ENCODE measurements at regions not wholly inside any gene's neighbourhood (a gene's known extent, or its start where the extent isn't known, plus 50 kb on each side); places are given as distances from the start of the nearest gene placed in this dataset.

DNA sequence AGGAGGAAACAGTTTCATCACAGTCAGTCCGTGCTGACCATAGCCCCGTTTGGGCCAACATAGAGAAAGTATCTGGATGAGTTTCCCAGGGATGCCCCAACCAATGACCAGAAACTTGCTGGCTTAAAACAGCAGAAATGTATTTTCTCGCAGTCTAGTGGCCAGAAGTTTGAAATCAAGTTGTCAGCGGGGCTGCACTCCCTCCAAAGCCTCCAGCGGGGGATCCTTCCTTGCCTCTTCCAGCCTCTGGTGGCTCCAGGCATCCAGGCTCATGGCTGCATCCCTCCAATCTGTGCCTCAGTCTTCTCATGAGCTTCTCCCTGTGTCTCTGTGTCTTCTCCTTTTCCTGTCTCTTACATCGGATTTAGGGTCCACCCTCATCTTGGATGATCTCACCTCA is 89.6 kb upstream of the CTBP2 start:
- no peak for ATAC-seq (ENCODE audit: low read depth)
- no peak overlapping the region for H3K27ac ChIP-seq (ENCODE audit: low read length in 2 of 2)
- no peaks in the 10 kb centered on the region for H4K20me1 ChIP-seq (ENCODE audit: control insufficient read depth, insufficient read depth, low read length, poor library complexity, severe bottlenecking)
- H3K4me3 ChIP-seq (ENCODE audit: control extremely low read depth in 1 of 5, extremely low read depth in 1 of 5, insufficient read depth in 1 of 5, low read depth in 2 of 5, low read length in 4 of 5): no peak overlapping the region
- CTCF ChIA-PET: interaction anchor here (0.7 kb wide), 1 partner anchor 264 kb away, joined by 3 read pairs; no protein-coding TSS in a partner anchor
- intact Hi-C loops (cut with micrococcal nuclease): no loop called here
- POLR2A ChIA-PET: no interaction called here
- WGBS (ENCODE audit: insufficient coverage): 81% methylated on average over 6 of the region's 6 CpGs
- Mint-ChIP-seq H3K27me3 (peaks cover 5% of the 10 kb centered on the region), H3K27ac (no peak overlapping the region), H3K4me3 (no peak overlapping the region), H3K4me1 (no peaks in the 10 kb centered on the region), H3K9me3 (ENCODE audit: insufficient read depth) (peaks cover 11% of the 10 kb centered on the region)
- no peak overlapping the region for H3K4me2 ChIP-seq (replicated peaks; ENCODE audit: low read depth, low read length, poor library complexity, severe bottlenecking)
- H3K9me3 ChIP-seq (ENCODE audit: control extremely low read depth in 1 of 3, control insufficient read depth in 2 of 3, insufficient read depth in 1 of 3, low read length in 2 of 3): peaks cover 0 to 9% (median 0%) of the 10 kb centered on the region in 3 donors
- no peak overlapping the region for H2AFZ ChIP-seq (ENCODE audit: insufficient read depth, low read depth, low read length, poor library complexity, severe bottlenecking)
- no peaks in the 10 kb centered on the region for H3K36me3 ChIP-seq (replicated peaks in 1 of 2; ENCODE audit: control extremely low read depth in 1 of 2, control insufficient read depth in 1 of 2, extremely low read depth in 1 of 2, insufficient read depth in 2 of 2, low read length in 1 of 2)
- no peaks in the 10 kb centered on the region for H3K4me1 ChIP-seq (ENCODE audit: control insufficient read depth in 2 of 2, insufficient read depth in 2 of 2, low read length in 2 of 2)
- no peak for DNase-seq
- H3K9ac ChIP-seq (ENCODE audit: low read length): no peak overlapping the region
- TF ChIP-seq EZH2 (IDR thresholded peaks at IDR 0.05; ENCODE audit: borderline replicate concordance, insufficient read depth, low read depth, low read length, poor library complexity, severe bottlenecking): no peak
- TF ChIP-seq, protein P1, sequence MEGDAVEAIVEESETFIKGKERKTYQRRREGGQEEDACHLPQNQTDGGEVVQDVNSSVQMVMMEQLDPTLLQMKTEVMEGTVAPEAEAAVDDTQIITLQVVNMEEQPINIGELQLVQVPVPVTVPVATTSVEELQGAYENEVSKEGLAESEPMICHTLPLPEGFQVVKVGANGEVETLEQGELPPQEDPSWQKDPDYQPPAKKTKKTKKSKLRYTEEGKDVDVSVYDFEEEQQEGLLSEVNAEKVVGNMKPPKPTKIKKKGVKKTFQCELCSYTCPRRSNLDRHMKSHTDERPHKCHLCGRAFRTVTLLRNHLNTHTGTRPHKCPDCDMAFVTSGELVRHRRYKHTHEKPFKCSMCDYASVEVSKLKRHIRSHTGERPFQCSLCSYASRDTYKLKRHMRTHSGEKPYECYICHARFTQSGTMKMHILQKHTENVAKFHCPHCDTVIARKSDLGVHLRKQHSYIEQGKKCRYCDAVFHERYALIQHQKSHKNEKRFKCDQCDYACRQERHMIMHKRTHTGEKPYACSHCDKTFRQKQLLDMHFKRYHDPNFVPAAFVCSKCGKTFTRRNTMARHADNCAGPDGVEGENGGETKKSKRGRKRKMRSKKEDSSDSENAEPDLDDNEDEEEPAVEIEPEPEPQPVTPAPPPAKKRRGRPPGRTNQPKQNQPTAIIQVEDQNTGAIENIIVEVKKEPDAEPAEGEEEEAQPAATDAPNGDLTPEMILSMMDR (IDR thresholded peaks at IDR 0.05): no peak
- H3K27me3 ChIP-seq (replicated peaks in 1 of 4; ENCODE audit: control extremely low read depth in 1 of 4, control insufficient read depth in 3 of 4, insufficient read depth in 4 of 4, low read length in 3 of 4): no peaks in the 10 kb centered on the region
- no peaks in the 10 kb centered on the region for H3K79me2 ChIP-seq (ENCODE audit: control insufficient read depth, insufficient read depth, low read length)

DNA sequence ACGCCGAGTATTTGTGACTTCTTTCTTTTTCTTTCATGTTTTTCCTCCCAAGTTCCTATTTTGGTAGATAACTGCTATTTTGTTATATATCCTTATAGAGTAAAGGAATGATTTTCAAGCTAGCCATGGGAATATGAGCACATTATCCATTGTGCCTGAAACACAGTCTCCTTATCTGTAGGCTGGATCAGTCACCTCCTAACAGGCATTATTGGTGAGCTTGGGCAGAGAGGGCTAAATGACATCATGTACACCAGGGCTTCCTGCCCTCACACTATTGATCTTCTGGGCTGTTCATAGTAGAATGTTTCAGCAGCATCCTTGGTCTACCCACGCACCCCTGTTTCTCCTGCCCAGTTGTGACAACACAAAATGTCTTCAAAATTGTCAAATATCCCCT is 88.1 kb upstream of the CTBP2 start:
- ChIA-PET POLR2A (no interaction called here), CTCF (no interaction called here)
- WGBS (ENCODE audit: insufficient coverage): no CpG with 5 or more reads among the region's 3 CpGs
- TF ChIP-seq EZH2 (IDR thresholded peaks at IDR 0.05; ENCODE audit: borderline replicate concordance, insufficient read depth, low read depth, low read length, poor library complexity, severe bottlenecking): no peak
- TF ChIP-seq, protein P1 (IDR thresholded peaks at IDR 0.05): no peak
- H3K4me1 Mint-ChIP-seq: no peaks in the 10 kb centered on the region
- no peak overlapping the region for H3K4me3 Mint-ChIP-seq
- H3K27me3 Mint-ChIP-seq: no peaks in the 10 kb centered on the region
- no peak overlapping the region for H3K27ac Mint-ChIP-seq
- H3K27ac ChIP-seq (ENCODE audit: low read length in 2 of 2): no peak overlapping the region
- H3K79me2 ChIP-seq (ENCODE audit: control insufficient read depth, insufficient read depth, low read length): no peaks in the 10 kb centered on the region
- H3K36me3 ChIP-seq (replicated peaks in 1 of 2; ENCODE audit: control extremely low read depth in 1 of 2, control insufficient read depth in 1 of 2, extremely low read depth in 1 of 2, insufficient read depth in 2 of 2, low read length in 1 of 2): no peaks in the 10 kb centered on the region
- intact Hi-C loops (cut with micrococcal nuclease): no loop called here
- H3K9me3 Mint-ChIP-seq (ENCODE audit: insufficient read depth): peaks cover 11% of the 10 kb centered on the region
- ATAC-seq (ENCODE audit: low read depth) (no peak), DNase-seq (no peak)
- no peak overlapping the region for H3K4me2 ChIP-seq (replicated peaks; ENCODE audit: low read depth, low read length, poor library complexity, severe bottlenecking)
- no peak overlapping the region for H2AFZ ChIP-seq (ENCODE audit: insufficient read depth, low read depth, low read length, poor library complexity, severe bottlenecking)
- no peaks in the 10 kb centered on the region for H3K27me3 ChIP-seq (replicated peaks in 1 of 4; ENCODE audit: control extremely low read depth in 1 of 4, control insufficient read depth in 3 of 4, insufficient read depth in 4 of 4, low read length in 3 of 4)
- no peak overlapping the region for H3K9ac ChIP-seq (ENCODE audit: low read length)
- H3K4me1 ChIP-seq (ENCODE audit: control insufficient read depth in 2 of 2, insufficient read depth in 2 of 2, low read length in 2 of 2): no peaks in the 10 kb centered on the region
- peaks cover 0 to 9% (median 0%) of the 10 kb centered on the region in 3 donors for H3K9me3 ChIP-seq (ENCODE audit: control extremely low read depth in 1 of 3, control insufficient read depth in 2 of 3, insufficient read depth in 1 of 3, low read length in 2 of 3)
- H4K20me1 ChIP-seq (ENCODE audit: control insufficient read depth, insufficient read depth, low read length, poor library complexity, severe bottlenecking): no peaks in the 10 kb centered on the region
- no peak overlapping the region for H3K4me3 ChIP-seq (ENCODE audit: control extremely low read depth in 1 of 5, extremely low read depth in 1 of 5, insufficient read depth in 1 of 5, low read depth in 2 of 5, low read length in 4 of 5)

Measured in B cell (primary cell).